Neuronal stem cell (in vitro differentiated cells): ENCODE measurements at regions not wholly inside any gene's neighbourhood (a gene's known extent, or its start where the extent isn't known, plus 50 kb on each side); places are given as distances from the start of the nearest gene placed in this dataset.

ENCODE experiments used
- DNase-seq: peaks from one replicate; pipeline ENCODE4 v3.0.0-alpha.2; 2013; ENCODE audit warnings: low spot score
- H2AFZ ChIP-seq: one replicate; pipeline ENCODE4 v1.6.1; 2013; ENCODE audit warnings: mild to moderate bottlenecking, low read length, inconsistent platforms
- H2AK5ac ChIP-seq: 2 replicates; pipeline ENCODE4 v1.6.1; 2013; ENCODE audit warnings: low read depth, mild to moderate bottlenecking, inconsistent platforms, low read length, moderate library complexity, mixed read lengths
- H2BK120ac ChIP-seq: 2 replicates; pipeline ENCODE4 v1.6.1; 2013; ENCODE audit warnings: low read depth, mild to moderate bottlenecking, inconsistent platforms, low read length, moderate library complexity, mixed read lengths
- H2BK12ac ChIP-seq: one replicate; pipeline ENCODE4 v1.6.1; 2013; ENCODE audit warnings: low read length, inconsistent platforms
- H2BK15ac ChIP-seq: 2 replicates; pipeline ENCODE4 v1.6.1; 2013; ENCODE audit warnings: mild to moderate bottlenecking, low read length, inconsistent platforms, mixed read lengths
- H2BK5ac ChIP-seq: one replicate; pipeline ENCODE4 v1.6.1; 2013; ENCODE audit warnings: inconsistent platforms, mild to moderate bottlenecking, low read length, moderate library complexity
- H3K14ac ChIP-seq: one replicate; pipeline ENCODE4 v1.6.1; 2013; ENCODE audit warnings: low read length, inconsistent platforms
- H3K18ac ChIP-seq: 2 replicates; pipeline ENCODE4 v1.6.1; 2013; ENCODE audit warnings: low read length, inconsistent platforms
- H3K23ac ChIP-seq: 2 replicates; pipeline ENCODE4 v1.6.1; 2013; ENCODE audit warnings: low read depth, mild to moderate bottlenecking, mixed read lengths, low read length, inconsistent platforms; ENCODE audit not compliant: poor library complexity
- H3K27ac ChIP-seq: replicated peaks from 3 replicates; pipeline ENCODE4 v1.5.1; 2013; ENCODE audit warnings: low read length, inconsistent platforms
- H3K27me3 ChIP-seq, 3 experiments: 2 replicates each; pipeline ENCODE4 v1.6.1; 2013; ENCODE audit warnings: low read length in 3 of 3, mild to moderate bottlenecking in 2 of 3, inconsistent platforms in 1 of 3, low read depth in 1 of 3, mixed read lengths in 1 of 3, moderate library complexity in 1 of 3; ENCODE audit not compliant: control insufficient read depth in 3 of 3, insufficient read depth in 3 of 3
- H3K36me3 ChIP-seq, 2 donors: replicated peaks in 1 of 2; 2 replicates each; pipeline ENCODE4 v1.6.1; 2013; ENCODE audit warnings: low read length in 2 of 2; ENCODE audit not compliant: control insufficient read depth in 2 of 2, insufficient read depth in 2 of 2
- H3K4ac ChIP-seq: 2 replicates; pipeline ENCODE4 v1.6.1; 2013; ENCODE audit warnings: inconsistent platforms, mild to moderate bottlenecking, low read length, moderate library complexity
- H3K4me1 ChIP-seq, 2 donors: 1 replicate in 1 of 2; 2 replicates in 1 of 2; pipeline ENCODE4 v1.6.1; 2013; ENCODE audit warnings: low read length in 2 of 2, low read depth in 1 of 2; ENCODE audit not compliant: control insufficient read depth in 2 of 2, insufficient read depth in 1 of 2
- H3K4me2 ChIP-seq: one replicate; pipeline ENCODE4 v1.6.1; 2013; ENCODE audit warnings: mild to moderate bottlenecking, low read length, inconsistent platforms; ENCODE audit not compliant: insufficient read depth, poor library complexity, severe bottlenecking
- H3K4me3 ChIP-seq, 2 donors: 2 replicates each; pipeline ENCODE4 v1.5.1; 2013; ENCODE audit warnings: low read length in 2 of 2, mild to moderate bottlenecking in 2 of 2, inconsistent platforms in 1 of 2, moderate library complexity in 1 of 2
- H3K79me1 ChIP-seq: one replicate; pipeline ENCODE4 v1.6.1; 2013; ENCODE audit warnings: low read depth, mild to moderate bottlenecking, inconsistent platforms, low read length, moderate library complexity
- H3K9ac ChIP-seq: one replicate; pipeline ENCODE4 v1.6.1; 2013; ENCODE audit warnings: mild to moderate bottlenecking, low read depth, low read length, inconsistent platforms; ENCODE audit not compliant: poor library complexity
- H3K9me3 ChIP-seq, 2 donors: replicated peaks in 1 of 2; 2 replicates each; pipeline versions ENCODE3 to v1.6.1; 2013; ENCODE audit warnings: low read length in 2 of 2, mild to moderate bottlenecking in 2 of 2, inconsistent platforms in 1 of 2, low read depth in 1 of 2, mixed read lengths in 1 of 2, moderate library complexity in 1 of 2; ENCODE audit not compliant: control insufficient read depth in 2 of 2, insufficient read depth in 1 of 2
- H4K8ac ChIP-seq: one replicate; pipeline ENCODE4 v1.6.1; 2013; ENCODE audit warnings: low read depth, mild to moderate bottlenecking, inconsistent platforms, low read length, moderate library complexity
- H4K91ac ChIP-seq: one replicate; pipeline ENCODE4 v1.6.1; 2013; ENCODE audit warnings: low read length, low read depth, mild to moderate bottlenecking, inconsistent platforms; ENCODE audit not compliant: poor library complexity
- WGBS, 2 donors: extraction: QIAGEN DNeasy Blood & Tissue Kit; methylation state at CpG; one replicate each; pipeline ENCODE4 v1.1.7; 2013; ENCODE audit warnings: missing lambda C conversion rate in 2 of 2, mixed read lengths in 1 of 2; ENCODE audit not compliant: insufficient read length in 2 of 2, insufficient replicate concordance in 1 of 2; ENCODE audit errors: extremely low coverage in 2 of 2; 5-methylcytosine and 5-hydroxymethylcytosine counted together

DNA sequence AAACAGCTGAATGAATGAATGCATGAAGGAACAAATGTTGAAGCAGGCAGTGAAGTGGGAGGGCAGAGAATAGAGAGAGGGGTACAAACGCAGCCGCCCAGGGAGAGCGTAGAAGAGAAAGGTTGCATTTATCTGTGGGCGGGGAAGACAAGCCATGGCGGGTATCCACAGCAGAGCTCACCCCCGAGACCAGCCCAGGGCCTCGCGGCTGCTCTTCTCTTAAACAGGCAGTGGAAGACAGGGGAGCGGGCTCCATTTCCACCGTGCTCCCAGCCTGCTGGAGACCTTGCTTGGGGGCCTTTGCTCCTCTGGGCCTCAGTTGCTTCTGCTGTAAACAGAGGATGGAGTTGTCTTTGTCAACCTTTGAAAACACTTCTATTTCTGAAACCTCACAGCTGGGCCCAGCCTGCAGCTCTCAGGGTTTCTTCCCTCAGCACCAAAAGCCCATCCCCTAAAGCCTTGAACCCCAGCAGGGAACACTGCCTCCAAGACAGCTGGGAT lies 259.5 kb downstream of the UACA start:
- no peak overlapping the region for H3K9ac ChIP-seq
- no peak for DNase-seq
- no peak overlapping the region for H3K23ac ChIP-seq
- H3K27ac ChIP-seq: no peak overlapping the region
- H3K27me3 ChIP-seq: peaks cover 0 to 3% (median 0%) of the 10 kb centered on the region in 3 experiments
- H3K36me3 ChIP-seq: no peaks in the 10 kb centered on the region
- H2BK15ac ChIP-seq: no peak overlapping the region
- no peak overlapping the region for H4K91ac ChIP-seq
- no peak overlapping the region for H3K4me3 ChIP-seq
- H3K79me1 ChIP-seq: no peaks in the 10 kb centered on the region
- no peak overlapping the region for H3K4ac ChIP-seq
- peak overlapping the region; percentile 30 for H3K18ac ChIP-seq
- H2BK5ac ChIP-seq: no peak overlapping the region
- H4K8ac ChIP-seq: no peak overlapping the region
- no peak overlapping the region for H2BK12ac ChIP-seq
- WGBS, 2 donors: no CpG with 5 or more reads among the region's 10 CpGs
- H2AK5ac ChIP-seq: no peak overlapping the region
- no peak overlapping the region for H2BK120ac ChIP-seq
- peaks cover 0 to 17% of the 10 kb centered on the region in 2 donors for H3K4me1 ChIP-seq
- H3K4me2 ChIP-seq: no peak overlapping the region
- no peak overlapping the region for H3K14ac ChIP-seq
- peaks cover 0 to 3% of the 10 kb centered on the region in 2 donors for H3K9me3 ChIP-seq
- H2AFZ ChIP-seq: no peak overlapping the region

DNA sequence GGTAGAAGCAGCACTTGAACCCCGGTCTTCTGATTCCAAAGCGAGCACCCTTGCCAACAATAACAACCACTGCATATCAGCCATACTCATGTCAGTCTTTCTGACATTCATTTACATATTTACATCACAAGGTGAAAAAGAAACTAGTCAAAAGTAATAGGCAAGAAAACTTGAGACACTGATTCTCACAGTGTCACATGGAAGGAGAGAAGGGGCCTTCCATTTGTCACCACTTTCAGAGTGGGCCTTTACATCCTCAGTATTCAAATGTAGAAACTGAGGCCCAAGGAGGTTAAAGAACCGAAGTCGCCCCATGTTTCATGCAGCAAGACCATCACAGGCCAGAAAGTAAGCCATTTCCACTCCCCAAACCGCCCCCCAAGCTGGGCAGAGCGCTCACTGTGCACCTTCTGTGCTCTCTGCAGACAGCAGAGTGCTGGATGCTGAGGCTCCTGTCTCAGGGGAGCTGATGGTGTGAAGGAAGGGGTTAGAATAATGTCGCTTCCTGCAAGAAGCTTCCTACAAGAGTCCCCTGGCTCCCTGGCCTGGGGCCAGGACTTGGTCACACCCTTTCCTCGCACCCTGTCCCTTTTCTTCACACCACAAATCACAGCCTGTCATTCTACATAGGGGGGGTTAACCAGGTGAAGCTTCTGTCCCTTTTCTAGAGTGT lies 260.1 kb downstream of the UACA start:
- Histone ChIP-seq H4K8ac (no peak overlapping the region), H3K79me1 (no peaks in the 10 kb centered on the region), H3K36me3 (no peaks in the 10 kb centered on the region), H2BK15ac (no peak overlapping the region), H3K9ac (no peak overlapping the region), H2BK5ac (no peak overlapping the region), H3K27me3 (peaks cover 0 to 3% (median 0%) of the 10 kb centered on the region in 3 experiments), H2AFZ (no peak overlapping the region), H4K91ac (no peak overlapping the region), H2BK12ac (no peak overlapping the region), H3K27ac (no peak overlapping the region), H3K4me3 (no peak overlapping the region), H3K4me1 (peaks cover 0 to 17% of the 10 kb centered on the region in 2 donors), H3K23ac (no peak overlapping the region), H3K9me3 (peaks cover 0 to 3% of the 10 kb centered on the region in 2 donors), H3K4me2 (no peak overlapping the region), H2BK120ac (no peak overlapping the region), H3K4ac (no peak overlapping the region), H3K14ac (no peak overlapping the region), H2AK5ac (no peak overlapping the region), H3K18ac (peak overlapping the region; percentile 15)
- no CpG with 5 or more reads among the region's 8 CpGs for WGBS, 2 donors
- DNase-seq: no peak

DNA sequence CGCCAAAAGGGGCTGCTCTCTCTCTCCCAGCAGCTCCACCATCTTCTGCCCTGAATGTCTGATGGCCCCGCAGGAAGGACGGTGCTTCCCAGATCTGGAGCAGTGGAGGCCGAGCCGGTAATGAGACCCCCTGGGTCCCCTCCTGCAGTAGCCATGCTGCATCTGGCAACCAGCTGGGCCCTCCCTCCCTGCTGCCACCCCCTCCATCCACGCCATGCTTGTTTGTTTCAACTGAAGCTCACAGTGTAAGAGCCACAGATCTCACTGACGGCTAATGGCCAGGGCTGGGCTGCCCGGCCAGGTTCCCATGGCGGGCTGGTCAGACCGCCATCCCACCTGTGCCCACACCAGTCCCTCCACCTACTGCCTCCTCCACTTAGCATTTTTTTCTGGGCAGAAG lies 260.8 kb downstream of the UACA start:
- Histone ChIP-seq H3K9me3 (peaks cover 0 to 3% of the 10 kb centered on the region in 2 donors), H2AFZ (no peak overlapping the region), H3K27ac (no peak overlapping the region), H2BK5ac (no peak overlapping the region), H3K18ac (peak overlapping the region; percentile 2), H3K4me3 (no peak overlapping the region), H2BK15ac (no peak overlapping the region), H3K36me3 (no peaks in the 10 kb centered on the region), H3K4me1 (peaks cover 0 to 17% of the 10 kb centered on the region in 2 donors), H3K14ac (no peak overlapping the region), H3K4me2 (no peak overlapping the region), H2BK120ac (peak overlapping the region; percentile 69), H3K79me1 (no peaks in the 10 kb centered on the region), H4K8ac (no peak overlapping the region), H3K9ac (no peak overlapping the region), H4K91ac (peak overlapping the region; percentile 19), H3K27me3 (peaks cover 0 to 3% (median 0%) of the 10 kb centered on the region in 3 experiments), H3K23ac (no peak overlapping the region), H3K4ac (no peak overlapping the region), H2BK12ac (no peak overlapping the region), H2AK5ac (peak overlapping the region; percentile 78)
- no peak for DNase-seq
- WGBS, 2 donors: no CpG with 5 or more reads among the region's 10 CpGs

DNA sequence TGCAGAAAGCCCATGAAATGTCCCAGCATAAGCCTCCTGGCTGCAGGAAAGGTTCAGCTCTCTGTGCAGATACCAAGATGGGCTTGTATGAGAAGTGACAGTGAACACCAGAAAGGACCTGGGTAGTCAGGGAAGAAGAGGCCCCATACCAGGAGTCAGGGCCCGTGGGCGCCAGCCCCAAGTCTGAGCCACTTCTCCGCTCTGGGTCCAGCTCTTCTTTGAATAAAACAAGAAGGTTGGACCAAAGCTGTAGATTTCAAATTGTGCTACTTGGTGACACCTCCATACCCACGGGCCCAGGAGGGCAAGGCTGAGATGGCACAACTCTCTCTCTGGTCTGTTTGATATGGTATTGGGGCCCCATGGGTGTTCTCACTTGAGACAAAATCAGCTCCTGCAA lies 261.5 kb downstream of the UACA start:
- Histone ChIP-seq H3K14ac (no peak overlapping the region), H2BK15ac (no peak overlapping the region), H3K4me2 (no peak overlapping the region), H3K27ac (no peak overlapping the region), H2AFZ (no peak overlapping the region), H3K79me1 (no peaks in the 10 kb centered on the region), H3K9me3 (no peaks in the 10 kb centered on the region), H2BK5ac (no peak overlapping the region), H2BK12ac (no peak overlapping the region), H3K9ac (no peak overlapping the region), H2BK120ac (no peak overlapping the region), H3K4me3 (no peak overlapping the region), H3K4me1 (peaks cover 0 to 17% of the 10 kb centered on the region in 2 donors), H3K23ac (no peak overlapping the region), H3K36me3 (no peaks in the 10 kb centered on the region), H4K91ac (no peak overlapping the region), H3K4ac (no peak overlapping the region), H3K18ac (no peak overlapping the region), H2AK5ac (peak overlapping the region; percentile 78), H3K27me3 (peaks cover 0 to 3% (median 0%) of the 10 kb centered on the region in 3 experiments), H4K8ac (no peak overlapping the region)
- DNase-seq: no peak
- WGBS, 2 donors: no CpG with 5 or more reads among the region's 4 CpGs
